GM18511 (cell line): ENCODE measurements at regions not wholly inside any gene's neighbourhood (a gene's known extent, or its start where the extent isn't known, plus 50 kb on each side); places are given as distances from the start of the nearest gene placed in this dataset.

Source experiments
- ATAC-seq: cut with Tn5 transposase; IDR thresholded peaks from one replicate; pipeline ENCODE4 v1.9.1; 2021; ENCODE audit warnings: mild to moderate bottlenecking, moderate library complexity; ENCODE audit not compliant: unreplicated experiment

- no peak for ATAC-seq
These were observed 96.5 kb upstream of the CELF4 start for GRCh38 chr18:37662099-37662498.

GRCh38 chr18:37661478-37661877, 95.9 kb upstream of the CELF4 start:
- ATAC-seq = no peak

GRCh38 chr18:37661061-37661460, 95.5 kb upstream of the CELF4 start:
- ATAC-seq = no peak

- no peak for ATAC-seq
These were observed 95.1 kb upstream of the CELF4 start for GRCh38 chr18:37660658-37661057.

GRCh38 chr18:37659906-37660305, 94.3 kb upstream of the CELF4 start:
- no peak for ATAC-seq

GRCh38 chr18:37658894-37659293, 93.3 kb upstream of the CELF4 start:
- ATAC-seq = no peak

- ATAC-seq = no peak
These were observed 91.9 kb upstream of the CELF4 start for GRCh38 chr18:37657493-37657892.

GRCh38 chr18:37654731-37655369, 89.3 kb upstream of the CELF4 start:
- no peak for ATAC-seq

GRCh38 chr18:37654034-37654433, 88.4 kb upstream of the CELF4 start:
- no peak for ATAC-seq

- no peak for ATAC-seq
These were observed 88.0 kb upstream of the CELF4 start for GRCh38 chr18:37653618-37654017.

GRCh38 chr18:37649930-37650329, 84.3 kb upstream of the CELF4 start:
- no peak for ATAC-seq

- no peak for ATAC-seq
These were observed 83.8 kb upstream of the CELF4 start for GRCh38 chr18:37649416-37649815.

- ATAC-seq = no peak
These were observed 76.0 kb upstream of the CELF4 start for GRCh38 chr18:37641573-37641972.

- no peak for ATAC-seq
These were observed 74.9 kb upstream of the CELF4 start for GRCh38 chr18:37640504-37640903.

- ATAC-seq = no peak
These were observed 74.2 kb upstream of the CELF4 start for GRCh38 chr18:37639846-37640245.

GRCh38 chr18:37637478-37637850, 71.9 kb upstream of the CELF4 start:
- no peak for ATAC-seq

- ATAC-seq = no peak
These were observed 71.4 kb upstream of the CELF4 start for GRCh38 chr18:37636831-37637477.

GRCh38 chr18:37634516-37634915, 68.9 kb upstream of the CELF4 start:
- ATAC-seq = no peak

- no peak for ATAC-seq
These were observed 65.8 kb upstream of the CELF4 start for GRCh38 chr18:37631422-37631821.

- ATAC-seq = no peak
These were observed 64.7 kb upstream of the CELF4 start for GRCh38 chr18:37630334-37630733.

- no peak for ATAC-seq
These were observed 63.0 kb upstream of the CELF4 start for GRCh38 chr18:37628470-37629220.

GRCh38 chr18:37624318-37624717, 58.7 kb upstream of the CELF4 start:
- ATAC-seq = no peak
